ENCODE measurements at regions not wholly inside any gene's neighbourhood (a gene's known extent, or its start where the extent isn't known, plus 50 kb on each side); places are given as distances from the start of the nearest gene placed in this dataset.

DNA sequence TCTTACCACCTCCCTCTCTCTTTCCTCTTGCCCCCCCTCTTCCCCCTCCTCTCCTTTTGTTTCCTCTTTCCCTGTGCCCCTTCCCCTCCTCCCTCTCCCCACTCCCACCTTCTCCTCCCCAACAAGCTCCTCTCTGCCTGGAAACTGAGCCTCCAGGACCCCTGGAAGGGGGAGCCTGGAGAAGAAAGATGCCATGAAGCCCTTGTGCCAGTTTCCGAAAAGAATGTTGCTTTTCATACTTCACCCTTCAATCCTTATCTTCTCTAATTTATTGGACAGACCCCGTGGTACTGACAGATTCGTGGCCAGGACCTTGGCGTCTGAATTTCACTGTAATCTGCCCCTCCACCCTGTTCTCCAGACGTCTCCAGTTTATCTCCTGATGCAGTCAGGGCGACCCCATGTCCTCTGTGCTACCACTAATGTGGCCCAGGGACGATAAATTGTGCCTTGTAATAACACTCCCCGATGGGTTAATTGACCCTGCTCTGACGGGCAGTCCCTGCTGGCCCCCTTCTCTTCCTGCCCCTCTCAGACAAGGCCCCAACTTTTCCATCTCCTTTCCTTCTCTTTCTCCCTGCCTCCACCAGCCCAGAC lies 138.4 kb upstream of the GSE1 start:
- TF ChIP-seq, protein P1, sequence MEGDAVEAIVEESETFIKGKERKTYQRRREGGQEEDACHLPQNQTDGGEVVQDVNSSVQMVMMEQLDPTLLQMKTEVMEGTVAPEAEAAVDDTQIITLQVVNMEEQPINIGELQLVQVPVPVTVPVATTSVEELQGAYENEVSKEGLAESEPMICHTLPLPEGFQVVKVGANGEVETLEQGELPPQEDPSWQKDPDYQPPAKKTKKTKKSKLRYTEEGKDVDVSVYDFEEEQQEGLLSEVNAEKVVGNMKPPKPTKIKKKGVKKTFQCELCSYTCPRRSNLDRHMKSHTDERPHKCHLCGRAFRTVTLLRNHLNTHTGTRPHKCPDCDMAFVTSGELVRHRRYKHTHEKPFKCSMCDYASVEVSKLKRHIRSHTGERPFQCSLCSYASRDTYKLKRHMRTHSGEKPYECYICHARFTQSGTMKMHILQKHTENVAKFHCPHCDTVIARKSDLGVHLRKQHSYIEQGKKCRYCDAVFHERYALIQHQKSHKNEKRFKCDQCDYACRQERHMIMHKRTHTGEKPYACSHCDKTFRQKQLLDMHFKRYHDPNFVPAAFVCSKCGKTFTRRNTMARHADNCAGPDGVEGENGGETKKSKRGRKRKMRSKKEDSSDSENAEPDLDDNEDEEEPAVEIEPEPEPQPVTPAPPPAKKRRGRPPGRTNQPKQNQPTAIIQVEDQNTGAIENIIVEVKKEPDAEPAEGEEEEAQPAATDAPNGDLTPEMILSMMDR (conservative IDR thresholded peaks at IDR 0.05; ENCODE audit: low read depth, low read length): no peak
- TF ChIP-seq BHLHE40 (IDR thresholded peaks at IDR 0.05; ENCODE audit: low read depth, low read length): no peak
- TF ChIP-seq SMC3 (IDR thresholded peaks at IDR 0.05; ENCODE audit: low read depth, low read length): no peak
- TF ChIP-seq RCOR1 (IDR thresholded peaks at IDR 0.05; ENCODE audit: insufficient replicate concordance, low read length): no peak
- TF ChIP-seq, protein P2, sequence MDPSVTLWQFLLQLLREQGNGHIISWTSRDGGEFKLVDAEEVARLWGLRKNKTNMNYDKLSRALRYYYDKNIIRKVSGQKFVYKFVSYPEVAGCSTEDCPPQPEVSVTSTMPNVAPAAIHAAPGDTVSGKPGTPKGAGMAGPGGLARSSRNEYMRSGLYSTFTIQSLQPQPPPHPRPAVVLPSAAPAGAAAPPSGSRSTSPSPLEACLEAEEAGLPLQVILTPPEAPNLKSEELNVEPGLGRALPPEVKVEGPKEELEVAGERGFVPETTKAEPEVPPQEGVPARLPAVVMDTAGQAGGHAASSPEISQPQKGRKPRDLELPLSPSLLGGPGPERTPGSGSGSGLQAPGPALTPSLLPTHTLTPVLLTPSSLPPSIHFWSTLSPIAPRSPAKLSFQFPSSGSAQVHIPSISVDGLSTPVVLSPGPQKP (IDR thresholded peaks at IDR 0.05; ENCODE audit: borderline replicate concordance, low read depth, low read length): no peak
- TF ChIP-seq, protein P3, sequence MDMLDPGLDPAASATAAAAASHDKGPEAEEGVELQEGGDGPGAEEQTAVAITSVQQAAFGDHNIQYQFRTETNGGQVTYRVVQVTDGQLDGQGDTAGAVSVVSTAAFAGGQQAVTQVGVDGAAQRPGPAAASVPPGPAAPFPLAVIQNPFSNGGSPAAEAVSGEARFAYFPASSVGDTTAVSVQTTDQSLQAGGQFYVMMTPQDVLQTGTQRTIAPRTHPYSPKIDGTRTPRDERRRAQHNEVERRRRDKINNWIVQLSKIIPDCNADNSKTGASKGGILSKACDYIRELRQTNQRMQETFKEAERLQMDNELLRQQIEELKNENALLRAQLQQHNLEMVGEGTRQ (IDR thresholded peaks at IDR 0.05; ENCODE audit: low read depth, low read length): no peak
- TF ChIP-seq POLR2A (IDR thresholded peaks at IDR 0.05; ENCODE audit: low read depth, low read length): no peak
- no peak for TF ChIP-seq MXI1 (IDR thresholded peaks at IDR 0.05; ENCODE audit: borderline replicate concordance, low read depth, low read length)
- TF ChIP-seq CHD1 (IDR thresholded peaks at IDR 0.05; ENCODE audit: low read depth, low read length): no peak
- no peak for TF ChIP-seq RAD21 (IDR thresholded peaks at IDR 0.05; ENCODE audit: low read length)
- TF ChIP-seq FOS (IDR thresholded peaks at IDR 0.05; ENCODE audit: low read depth, low read length): no peak
- no peak for TF ChIP-seq RFX5 (IDR thresholded peaks at IDR 0.05; ENCODE audit: low read depth, low read length)
- TF ChIP-seq CEBPB (IDR thresholded peaks at IDR 0.05; ENCODE audit: low read depth, low read length): no peak

Measured in IMR-90 (cell line).